Naive thymus-derived CD8-positive, alpha-beta T cell (primary cell): ENCODE measurements at regions not wholly inside any gene's neighbourhood (a gene's known extent, or its start where the extent isn't known, plus 50 kb on each side); places are given as distances from the start of the nearest gene placed in this dataset.

Experiments
- ATAC-seq, 2 donors: fragments of 150-1000 bp; cut with Tn5 transposase in 1 of 2; sonication (Bioruptor Pico), chemical (Tn5 transposase) in 1 of 2; 1 replicate in 1 of 2; 2 replicates in 1 of 2; pipeline ENCODE4 v1.10.0; 2021; ENCODE audit warnings: mild to moderate bottlenecking in 2 of 2, moderate library complexity in 2 of 2
- POLR2A ChIA-PET: fragments of 350-600 bp; sonication (Branson Sonifier 250); formaldehyde crosslinking; loops from one replicate; lab custom pipeline; 2021; ENCODE audit warnings: antibody characterized with exemption; lab: Charles Lee
- DNase-seq, 10 donors: peaks; one replicate each; pipeline versions ENCODE4 v3.0.0 to v3.0.0-alpha.2; 2020 to 2022
- H3K27ac Mint-ChIP-seq, 10 donors: one replicate each; pipeline ENCODE4 v1.8.0; 2020 to 2022; ENCODE audit warnings: mild to moderate bottlenecking in 10 of 10, mixed read lengths in 10 of 10, moderate library complexity in 4 of 10, inconsistent platforms in 1 of 10
- H3K27me3 Mint-ChIP-seq, 5 donors: one replicate each; pipeline ENCODE4 v1.8.0; 2021 to 2022; ENCODE audit warnings: mixed read lengths in 5 of 5
- H3K36me3 Mint-ChIP-seq, 3 donors: one replicate each; pipeline ENCODE4 v1.8.0; 2020 to 2022; ENCODE audit warnings: mixed read lengths in 3 of 3, mild to moderate bottlenecking in 2 of 3, inconsistent platforms in 1 of 3
- H3K4me1 Mint-ChIP-seq, 4 donors: one replicate each; pipeline ENCODE4 v1.8.0; 2021 to 2022; ENCODE audit warnings: mixed read lengths in 4 of 4
- H3K4me3 Mint-ChIP-seq, 10 donors: one replicate each; pipeline ENCODE4 v1.8.0; 2020 to 2022; ENCODE audit warnings: mild to moderate bottlenecking in 10 of 10, mixed read lengths in 10 of 10, moderate library complexity in 6 of 10, inconsistent platforms in 1 of 10
- H3K9me3 Mint-ChIP-seq, 9 donors: one replicate each; pipeline ENCODE4 v1.8.0; 2020 to 2022; ENCODE audit warnings: mixed read lengths in 9 of 9, mild to moderate bottlenecking in 3 of 9, inconsistent platforms in 1 of 9, moderate library complexity in 1 of 9

GRCh38 chrX:40479777-40480318, 100.9 kb upstream of the ATP6AP2 start:
- no peak overlapping the region for H3K4me3 Mint-ChIP-seq
- peaks cover 0 to under 1% (median 0%) of the 10 kb centered on the region in 9 donors for H3K9me3 Mint-ChIP-seq
- ATAC-seq, result no peak
- peaks cover 0 to 23% (median 7%) of the 10 kb centered on the region in 4 donors for H3K4me1 Mint-ChIP-seq
- no peak overlapping the region for H3K27ac Mint-ChIP-seq
- DNase-seq, result no peak
- POLR2A ChIA-PET, result no interaction called here
- no peaks in the 10 kb centered on the region for H3K27me3 Mint-ChIP-seq
- H3K36me3 Mint-ChIP-seq, result no peaks in the 10 kb centered on the region

- no peak for DNase-seq
- POLR2A ChIA-PET, result no interaction called here
- H3K4me1 Mint-ChIP-seq, result peaks cover under 1 to 21% (median 9%) of the 10 kb centered on the region in 4 donors
- H3K36me3 Mint-ChIP-seq, result no peaks in the 10 kb centered on the region
- no peaks in the 10 kb centered on the region for H3K9me3 Mint-ChIP-seq
- H3K27ac Mint-ChIP-seq, result peak overlapping the region in 2 of 10 donors; percentile 27 to 37
- no peak overlapping the region for H3K4me3 Mint-ChIP-seq
- peaks cover 0 to under 1% (median 0%) of the 10 kb centered on the region in 5 donors for H3K27me3 Mint-ChIP-seq
- ATAC-seq, result no peak
These were observed 102.2 kb upstream of the ATP6AP2 start for GRCh38 chrX:40478474-40479065.

GRCh38 chrX:40476958-40477357, 103.8 kb upstream of the ATP6AP2 start:
- DNase-seq (no peak), ATAC-seq (no peak)
- H3K27me3 Mint-ChIP-seq, result peaks cover 0 to 4% (median 2%) of the 10 kb centered on the region in 5 donors
- POLR2A ChIA-PET, result no interaction called here
- no peak overlapping the region for H3K27ac Mint-ChIP-seq
- H3K9me3 Mint-ChIP-seq, result no peaks in the 10 kb centered on the region
- peaks cover 9 to 32% (median 21%) of the 10 kb centered on the region in 4 donors for H3K4me1 Mint-ChIP-seq
- H3K4me3 Mint-ChIP-seq, result peak overlapping the region in 1 of 10 donors; percentile 14
- no peaks in the 10 kb centered on the region for H3K36me3 Mint-ChIP-seq

GRCh38 chrX:40474645-40475044, 106.1 kb upstream of the ATP6AP2 start:
- Mint-ChIP-seq H3K4me1 (peaks cover 13 to 35% (median 25%) of the 10 kb centered on the region in 4 donors), H3K4me3 (no peak overlapping the region)
- POLR2A ChIA-PET, result no interaction called here

GRCh38 chrX:40474205-40474626, 106.6 kb upstream of the ATP6AP2 start:
- no peak overlapping the region for H3K4me3 Mint-ChIP-seq
- ATAC-seq (no peak), DNase-seq (no peak)
- H3K27me3 Mint-ChIP-seq, result peaks cover 0 to 4% (median 2%) of the 10 kb centered on the region in 5 donors
- no peaks in the 10 kb centered on the region for H3K36me3 Mint-ChIP-seq
- peaks cover 13 to 35% (median 25%) of the 10 kb centered on the region in 4 donors for H3K4me1 Mint-ChIP-seq
- H3K9me3 Mint-ChIP-seq, result no peaks in the 10 kb centered on the region
- peak overlapping the region in 1 of 10 donors; percentile 34 for H3K27ac Mint-ChIP-seq
- POLR2A ChIA-PET, result no interaction called here

More at GRCh38 chrX:40474645-40475044, 106.1 kb upstream of the ATP6AP2 start:
- Mint-ChIP-seq H3K27ac (no peak overlapping the region), H3K27me3 (peaks cover 0 to 4% (median 2%) of the 10 kb centered on the region in 5 donors), H3K9me3 (no peaks in the 10 kb centered on the region), H3K36me3 (no peaks in the 10 kb centered on the region)
- no peak for DNase-seq
- no peak for ATAC-seq

GRCh38 chrX:40473460-40474204, 107.1 kb upstream of the ATP6AP2 start:
- H3K27ac Mint-ChIP-seq, result peak overlapping the region in 1 of 10 donors; percentile 26
- DNase-seq (peak in 1 of 10 donors; percentile 2), ATAC-seq (no peak)
- no peaks in the 10 kb centered on the region for H3K9me3 Mint-ChIP-seq
- H3K36me3 Mint-ChIP-seq, result no peaks in the 10 kb centered on the region
- H3K4me1 Mint-ChIP-seq, result peaks cover 13 to 30% (median 26%) of the 10 kb centered on the region in 4 donors
- H3K27me3 Mint-ChIP-seq, result peaks cover 0 to 4% (median 2%) of the 10 kb centered on the region in 5 donors
- POLR2A ChIA-PET, result no interaction called here
- H3K4me3 Mint-ChIP-seq, result peak overlapping the region in 5 of 10 donors; percentile 10 to 68 (median 50)

GRCh38 chrX:40471965-40472648, 108.7 kb upstream of the ATP6AP2 start:
- no peaks in the 10 kb centered on the region for H3K9me3 Mint-ChIP-seq
- H3K27ac Mint-ChIP-seq, result peak overlapping the region in 3 of 10 donors; percentile 8 to 91 (median 41)
- peaks cover 14 to 37% (median 33%) of the 10 kb centered on the region in 4 donors for H3K4me1 Mint-ChIP-seq
- peak; percentile 59 to 68 for ATAC-seq
- POLR2A ChIA-PET, result no interaction called here
- DNase-seq, result peak in 5 of 10 donors; percentile 0 to 22 (median 16)
- H3K36me3 Mint-ChIP-seq, result no peaks in the 10 kb centered on the region
- peak overlapping the region; percentile 4 to 82 (median 68) for H3K4me3 Mint-ChIP-seq
- H3K27me3 Mint-ChIP-seq, result peaks cover 0 to 4% (median 2%) of the 10 kb centered on the region in 5 donors

GRCh38 chrX:40470830-40471429, 109.8 kb upstream of the ATP6AP2 start:
- ATAC-seq (no peak), DNase-seq (no peak)
- Mint-ChIP-seq H3K9me3 (no peaks in the 10 kb centered on the region), H3K36me3 (no peaks in the 10 kb centered on the region), H3K27ac (no peak overlapping the region), H3K4me1 (peaks cover 14 to 36% (median 35%) of the 10 kb centered on the region in 4 donors), H3K4me3 (no peak overlapping the region), H3K27me3 (peaks cover 0 to 4% (median 2%) of the 10 kb centered on the region in 5 donors)
- POLR2A ChIA-PET, result no interaction called here

GRCh38 chrX:40469316-40469715, 111.5 kb upstream of the ATP6AP2 start:
- ATAC-seq, result no peak
- peaks cover 20 to 47% (median 42%) of the 10 kb centered on the region in 4 donors for H3K4me1 Mint-ChIP-seq
- POLR2A ChIA-PET, result no interaction called here
- peaks cover 0 to 4% (median 2%) of the 10 kb centered on the region in 5 donors for H3K27me3 Mint-ChIP-seq
- no peak for DNase-seq
- H3K9me3 Mint-ChIP-seq, result no peaks in the 10 kb centered on the region
- H3K4me3 Mint-ChIP-seq, result no peak overlapping the region
- H3K36me3 Mint-ChIP-seq, result no peaks in the 10 kb centered on the region
- no peak overlapping the region for H3K27ac Mint-ChIP-seq

- Mint-ChIP-seq H3K36me3 (no peaks in the 10 kb centered on the region), H3K4me3 (no peak overlapping the region), H3K9me3 (no peaks in the 10 kb centered on the region), H3K27ac (peak overlapping the region in 1 of 10 donors; percentile 19), H3K27me3 (peaks cover 0 to 4% (median 0%) of the 10 kb centered on the region in 5 donors), H3K4me1 (peaks cover 16 to 41% (median 37%) of the 10 kb centered on the region in 4 donors)
- DNase-seq (peak in 5 of 10 donors; percentile 0 to 34 (median 6)), ATAC-seq (peak; percentile 65 to 69)
- POLR2A ChIA-PET, result no interaction called here
These were observed 112.5 kb upstream of the ATP6AP2 start for GRCh38 chrX:40468033-40468846.

- DNase-seq, result no peak
- POLR2A ChIA-PET, result no interaction called here
- Mint-ChIP-seq H3K4me3 (no peak overlapping the region), H3K9me3 (no peaks in the 10 kb centered on the region), H3K4me1 (peaks cover 11 to 35% (median 33%) of the 10 kb centered on the region in 4 donors), H3K27me3 (peaks cover 0 to 1% (median 0%) of the 10 kb centered on the region in 5 donors), H3K36me3 (no peaks in the 10 kb centered on the region), H3K27ac (no peak overlapping the region)
- ATAC-seq, result no peak
These were observed 113.3 kb upstream of the ATP6AP2 start for GRCh38 chrX:40467454-40467853.
